ENCODE measurements at regions not wholly inside any gene's neighbourhood (a gene's known extent, or its start where the extent isn't known, plus 50 kb on each side); places are given as distances from the start of the nearest gene placed in this dataset.
A peak's percentile ranks its signal among the peaks of the same experiment; 100 is the strongest.
"Not testable (repeated sequence)": the region's sequence is repeated elsewhere in the genome, so short reads cannot be mapped to it uniquely, and the experiment has no call there.

DNA sequence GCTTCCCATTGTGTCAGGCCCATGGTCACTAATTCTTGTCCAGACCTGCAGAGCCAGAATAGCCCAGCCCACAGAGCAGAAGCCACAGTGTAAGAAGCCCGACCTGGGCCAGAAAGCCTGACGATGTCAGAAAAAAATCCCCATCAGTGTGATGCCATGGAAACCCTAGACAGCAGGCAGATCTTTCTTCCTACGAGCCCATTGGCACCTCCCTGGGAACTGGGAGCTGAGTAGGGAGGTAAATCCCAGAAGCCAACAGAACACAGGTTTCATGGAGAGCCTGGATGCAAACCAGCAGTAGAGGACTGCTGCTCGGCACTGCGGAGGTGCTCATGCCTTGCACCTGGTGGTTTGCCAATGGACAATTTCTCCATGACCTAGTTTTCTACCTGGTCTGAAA lies 82.2 kb upstream of the SLC22A16 start:
- no peak for DNase-seq

DNA sequence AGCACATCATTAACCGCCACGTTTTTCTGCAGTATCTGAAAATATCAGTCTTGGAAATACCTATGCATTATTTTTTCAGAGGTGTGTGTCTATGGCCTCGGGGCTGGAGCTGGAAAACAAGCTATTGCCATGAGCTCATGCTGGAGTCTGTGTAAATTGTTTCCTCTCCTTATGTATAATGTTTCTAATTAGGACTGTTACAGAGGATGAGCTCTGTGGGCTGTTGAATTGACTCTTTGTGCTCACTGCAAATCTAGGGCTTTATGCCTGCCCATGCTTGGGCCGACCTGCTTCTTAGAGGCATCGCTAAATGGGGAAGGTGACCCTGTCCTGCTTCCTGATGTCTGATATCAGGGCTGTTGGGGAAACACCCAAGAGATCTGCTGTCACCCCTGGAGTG lies 80.8 kb upstream of the SLC22A16 start:
- DNase-seq = no peak

DNA sequence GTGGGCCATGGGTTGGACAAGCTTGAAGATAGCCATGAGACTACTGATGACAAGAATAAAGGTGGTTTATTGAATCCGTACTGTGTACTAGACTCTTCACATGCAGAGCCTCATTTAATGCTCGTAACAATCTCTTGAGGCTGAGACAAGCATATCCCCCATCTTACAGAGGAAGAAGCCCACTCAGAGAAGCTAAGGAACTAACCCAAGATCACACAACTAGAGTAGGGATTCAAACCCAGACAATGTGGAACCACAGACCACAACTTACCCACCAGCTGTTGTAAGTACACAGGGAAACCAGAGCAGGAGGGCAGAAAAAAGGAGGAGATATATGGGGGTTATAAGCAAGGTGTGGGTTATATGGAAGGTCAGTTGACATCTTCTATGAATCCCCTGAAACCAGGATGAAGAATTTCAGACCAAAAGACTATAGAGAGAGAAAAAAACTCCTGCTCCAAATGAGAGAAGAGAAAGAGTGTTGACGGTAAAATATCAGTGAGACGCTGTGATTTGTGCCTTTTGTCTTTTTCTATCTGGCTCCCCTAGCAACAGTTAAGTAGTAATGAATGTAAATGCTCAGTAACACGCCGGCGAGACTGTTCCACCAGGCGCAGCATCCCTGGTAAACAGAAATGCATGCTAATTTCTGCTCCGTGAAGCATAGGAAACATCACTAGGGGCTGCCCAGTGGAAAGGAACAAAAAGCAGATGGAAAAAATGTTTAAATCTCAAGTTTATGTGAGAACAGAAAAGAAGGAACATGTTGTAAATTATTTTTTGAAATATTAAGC lies 80.1 kb upstream of the SLC22A16 start:
- no peak for DNase-seq

DNA sequence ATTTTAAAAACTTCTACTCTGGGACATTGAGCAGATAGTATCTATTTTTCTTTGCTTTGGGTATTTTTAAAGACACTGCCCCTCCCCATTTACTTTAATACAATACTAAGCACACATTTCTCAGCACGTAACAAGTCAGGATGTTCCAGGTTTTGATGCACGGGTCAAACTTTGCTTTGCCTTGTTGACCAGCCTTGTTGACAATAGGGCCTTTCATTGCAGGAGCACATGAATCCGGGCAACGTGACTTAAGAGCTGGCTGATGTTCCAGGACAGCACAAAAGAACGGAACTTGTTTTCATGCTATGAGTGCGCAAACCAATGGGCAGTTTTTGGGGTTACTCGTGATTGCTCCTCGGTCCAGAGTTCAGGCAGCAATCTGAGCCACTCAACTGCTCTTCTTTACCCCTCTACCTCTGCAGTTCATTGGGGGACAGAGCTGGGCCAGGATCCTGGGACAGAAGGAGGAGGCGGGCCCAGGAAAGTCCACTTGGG lies 78.6 kb upstream of the SLC22A16 start:
- no peak for DNase-seq

DNA sequence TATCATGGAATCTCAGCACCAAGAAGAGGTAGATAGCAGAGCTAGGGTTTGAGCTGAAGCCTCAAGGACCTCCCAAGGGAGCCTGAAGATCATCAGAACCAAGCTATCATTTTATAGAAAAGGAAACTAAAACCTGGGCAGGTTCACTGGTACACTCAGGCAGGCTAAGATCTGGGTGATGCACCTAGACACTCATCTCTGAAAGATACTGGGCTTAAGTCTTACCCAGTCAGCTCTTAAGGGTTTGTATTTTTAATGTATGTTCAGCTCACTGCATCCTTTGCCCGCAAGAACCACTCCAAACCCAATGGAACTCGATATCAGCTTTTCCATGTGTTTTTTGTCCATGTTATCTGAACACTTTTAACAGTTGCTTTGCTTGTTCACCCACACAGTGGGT lies 78.0 kb upstream of the SLC22A16 start:
- no peak for DNase-seq

DNA sequence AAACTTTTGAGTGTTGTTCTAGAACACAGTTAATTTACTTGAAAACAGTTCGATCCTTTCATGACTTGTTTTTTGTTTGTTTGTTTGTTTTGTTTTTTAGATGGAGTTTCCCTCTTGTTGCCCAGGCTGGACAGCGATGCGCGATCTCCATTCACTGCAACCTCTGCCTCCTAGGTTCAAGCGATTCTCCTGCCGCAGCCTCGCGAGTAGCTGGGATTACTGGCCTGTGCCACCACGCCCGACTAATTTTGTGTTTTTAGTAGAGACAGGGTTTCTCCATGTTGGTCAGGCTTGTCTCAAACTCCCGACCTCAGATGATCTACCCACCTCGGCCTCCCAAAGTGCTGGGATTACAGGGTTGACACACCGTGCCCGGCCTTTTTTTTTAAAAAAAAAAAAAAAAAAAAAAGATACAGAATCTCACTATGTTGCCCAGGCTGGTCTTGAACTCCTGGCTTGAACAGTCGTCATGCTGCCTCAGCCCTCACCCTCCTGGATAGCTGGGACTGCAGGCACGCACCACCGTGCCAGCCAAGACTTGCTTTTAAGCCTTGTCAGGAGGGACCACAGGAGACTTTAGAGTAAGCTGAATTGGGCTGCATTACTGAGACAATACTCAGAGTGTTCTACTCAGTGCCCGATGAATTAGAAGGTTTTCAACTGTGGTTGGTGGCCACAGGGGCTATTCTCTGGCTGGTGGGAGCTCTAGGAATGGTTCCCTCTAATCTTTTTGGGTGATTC lies 76.7 kb upstream of the SLC22A16 start:
- no peak for DNase-seq

DNA sequence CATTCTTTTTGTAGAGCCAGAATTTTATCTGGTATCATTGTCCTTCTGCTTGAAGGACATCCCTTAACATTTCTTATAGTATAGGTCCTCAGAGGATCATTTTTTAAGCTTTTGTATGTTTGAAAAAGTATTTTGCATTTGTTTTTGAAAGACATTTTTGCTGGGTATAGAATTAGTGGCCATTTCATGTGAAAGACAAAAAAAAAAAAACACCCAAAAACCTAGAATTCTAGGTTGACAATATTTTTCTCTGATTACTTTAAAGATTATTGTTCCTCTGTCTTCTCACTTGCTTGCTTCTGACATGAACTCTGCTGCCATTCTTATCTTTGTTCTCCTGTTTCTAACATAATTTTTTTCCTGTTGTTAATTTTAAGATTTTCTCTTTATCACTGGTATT lies 75.7 kb upstream of the SLC22A16 start:
- no peak for DNase-seq

DNA sequence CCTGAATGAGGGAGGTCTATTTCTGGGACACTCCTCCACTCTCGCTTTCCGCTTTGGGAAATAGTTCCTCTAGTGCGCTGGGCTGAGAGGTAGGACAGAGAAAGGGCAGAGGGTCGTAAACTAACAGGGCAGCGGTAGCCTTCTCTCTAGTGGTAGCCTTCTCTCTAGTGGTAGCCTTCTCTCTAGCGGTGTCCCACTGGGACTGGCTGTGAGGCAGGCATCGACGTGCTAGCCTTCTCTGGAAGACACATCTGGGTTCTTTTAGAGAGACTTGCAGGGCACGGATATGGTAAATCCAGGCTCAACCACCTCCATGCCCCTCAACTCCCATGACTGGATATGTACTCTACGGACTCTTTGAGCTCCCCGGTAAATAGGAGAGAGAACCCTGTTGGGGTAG lies 74.7 kb upstream of the SLC22A16 start:
- no peak for DNase-seq

DNA sequence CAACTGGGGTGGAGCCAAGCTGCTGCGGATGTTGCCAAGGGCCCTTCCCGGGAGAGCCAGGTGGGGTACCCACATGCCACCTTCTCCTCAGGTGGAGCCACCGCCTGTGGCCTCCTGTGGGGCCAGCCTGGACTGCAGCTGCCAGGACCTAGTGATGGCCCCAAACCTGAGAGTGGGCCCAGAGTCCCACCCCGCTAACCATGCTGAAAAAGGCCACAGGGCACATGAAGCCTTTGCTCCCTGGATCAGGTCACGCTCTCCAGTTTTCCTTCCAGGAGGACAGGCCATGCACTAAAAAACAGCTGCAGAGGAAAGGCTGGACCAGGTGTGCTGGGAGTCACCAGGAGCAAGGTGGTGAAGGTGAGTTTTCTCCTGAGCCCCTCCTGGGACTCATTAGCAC lies 73.9 kb upstream of the SLC22A16 start:
- DNase-seq = no peak

DNA sequence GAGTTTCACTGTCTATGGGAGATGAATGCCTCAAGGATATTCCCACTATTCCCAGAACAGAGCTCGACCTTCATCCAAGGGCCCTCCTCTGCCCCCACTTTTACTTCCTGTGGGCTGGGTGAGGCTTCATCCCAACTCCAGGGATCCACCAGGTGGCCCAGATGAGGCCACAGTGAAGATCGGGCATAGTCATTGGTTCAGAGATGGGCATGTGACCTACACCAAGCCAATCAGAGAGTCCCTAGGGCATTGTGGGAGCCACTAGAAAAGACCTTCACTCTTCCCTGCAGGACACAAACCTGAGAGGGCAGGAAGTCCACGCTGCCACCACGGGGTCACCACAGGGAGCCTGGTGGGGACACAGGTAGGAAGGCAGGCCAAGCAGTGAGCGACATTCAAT lies 72.9 kb upstream of the SLC22A16 start:
- DNase-seq = no peak

DNA sequence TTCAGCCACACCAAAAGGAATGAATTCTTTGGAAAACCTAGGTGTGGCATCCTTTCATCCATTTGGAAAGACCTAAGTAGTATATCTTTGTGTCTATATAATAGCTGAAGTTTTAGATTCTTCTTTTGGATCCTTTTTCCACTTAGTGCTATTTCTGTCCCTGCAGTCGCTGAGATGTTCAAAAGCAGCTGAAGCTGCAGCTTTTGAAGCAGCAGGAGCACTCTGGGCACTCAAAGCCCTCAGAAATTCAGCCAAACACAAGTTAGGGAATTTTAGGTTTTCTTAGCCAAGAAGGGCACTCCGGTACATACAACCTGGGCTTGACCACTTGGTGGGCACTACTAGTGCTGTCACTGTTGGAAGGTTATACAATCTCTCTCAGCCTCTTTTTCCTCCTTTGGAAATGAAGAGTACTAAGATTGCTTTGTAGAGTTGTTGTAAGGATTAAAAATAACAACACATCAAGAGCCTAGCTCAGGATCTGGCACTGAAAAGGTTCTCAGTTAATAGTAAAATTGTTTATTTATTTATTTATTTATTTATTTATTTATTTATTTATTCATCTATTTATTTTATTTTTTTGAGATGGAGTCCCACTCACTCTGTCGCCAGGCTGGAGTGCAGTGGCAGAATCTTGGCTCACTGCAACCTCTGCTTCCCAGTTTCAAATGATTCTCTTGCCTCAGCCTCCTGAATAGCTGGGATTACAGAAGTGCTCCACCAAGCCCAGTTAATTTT lies 71.9 kb upstream of the SLC22A16 start:
- DNase-seq = no peak

DNA sequence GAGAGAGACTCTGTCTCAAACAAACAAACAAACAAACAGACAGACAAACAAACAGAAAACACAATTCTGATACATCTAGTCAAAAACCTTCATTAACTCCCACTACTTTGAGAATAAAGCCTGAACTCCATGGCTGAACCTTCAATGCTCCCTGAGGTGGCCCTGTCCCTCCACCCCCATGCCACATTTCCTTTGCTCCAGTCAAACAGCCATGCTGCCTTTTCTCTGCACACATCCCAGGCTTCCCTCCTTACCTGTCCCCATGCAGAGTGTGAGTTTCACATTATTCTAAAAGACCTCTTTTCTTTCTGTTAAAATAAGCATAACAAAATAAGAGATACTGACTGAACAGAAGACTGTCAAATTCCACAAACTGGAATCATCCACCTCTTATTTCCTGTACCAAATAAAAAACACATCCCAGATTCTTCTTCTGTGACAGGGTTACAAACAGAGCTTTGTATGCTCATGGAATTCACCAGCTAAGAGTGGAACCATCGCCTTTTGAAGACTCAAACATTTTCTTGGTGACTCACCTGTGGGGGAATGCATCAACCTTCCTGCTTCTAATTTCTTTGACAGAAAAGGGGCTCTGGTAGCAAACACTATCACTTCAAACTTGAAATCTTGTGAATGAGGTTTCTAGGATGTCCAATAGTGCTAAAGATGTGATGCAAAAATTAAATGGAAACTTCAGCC lies 71.0 kb upstream of the SLC22A16 start:
- DNase-seq = no peak

DNA sequence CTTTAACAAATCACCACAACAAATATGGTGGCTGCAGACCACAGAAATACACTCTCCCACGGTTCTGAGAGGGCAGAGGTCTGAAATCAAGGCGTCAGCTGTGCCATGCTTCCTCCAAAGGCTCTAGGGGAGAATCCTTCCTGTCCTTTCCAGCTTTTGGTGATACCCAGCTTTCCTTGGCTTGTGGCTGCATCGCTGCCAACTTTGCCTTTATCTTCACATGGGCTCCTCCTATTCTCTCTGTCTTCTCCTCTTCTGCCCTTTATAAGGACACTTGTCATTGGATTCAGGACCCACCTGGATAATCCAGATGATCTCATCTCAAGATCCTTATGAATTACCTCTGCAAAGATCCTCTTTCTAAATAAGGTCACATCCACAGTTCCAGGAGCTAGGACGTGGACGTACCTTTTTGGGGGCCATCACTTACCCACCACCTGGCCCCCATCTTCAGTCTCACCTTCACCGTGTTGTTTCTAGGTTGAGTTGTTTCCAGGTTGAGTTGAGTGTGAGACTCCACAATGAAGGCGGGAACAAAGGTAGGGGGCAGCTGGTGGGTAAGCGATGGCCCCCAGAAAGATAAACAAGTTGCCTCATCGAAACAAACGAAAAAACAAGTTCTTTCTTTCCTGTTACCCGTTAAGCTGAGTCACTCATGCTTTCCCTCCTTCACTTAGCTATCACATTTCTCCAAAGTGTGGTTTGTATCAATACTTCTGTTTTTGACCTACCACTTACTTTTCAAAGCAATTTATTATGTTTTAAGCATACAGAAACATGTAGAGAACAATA lies 68.9 kb upstream of the SLC22A16 start:
- DNase-seq = no peak

DNA sequence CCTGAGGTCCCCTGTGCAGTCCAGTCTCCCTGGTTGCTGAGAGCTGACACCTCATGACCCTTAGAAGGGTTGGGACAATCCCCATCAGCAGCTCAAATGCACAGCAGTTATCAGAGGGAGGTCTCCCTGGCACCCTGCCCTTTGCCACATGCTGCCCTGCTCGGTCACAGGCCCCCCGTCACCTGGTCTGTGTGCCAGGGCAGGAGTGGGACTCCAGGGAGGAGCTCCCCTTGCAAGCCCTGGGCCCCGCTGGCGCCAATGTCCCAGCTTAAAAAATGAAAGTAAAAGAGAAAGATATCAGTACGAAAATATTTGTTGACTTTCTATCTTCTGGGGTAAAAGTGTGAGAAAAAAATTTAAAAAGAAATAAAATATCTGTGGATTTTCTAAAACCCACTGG lies 68.1 kb upstream of the SLC22A16 start:
- DNase-seq = no peak

DNA sequence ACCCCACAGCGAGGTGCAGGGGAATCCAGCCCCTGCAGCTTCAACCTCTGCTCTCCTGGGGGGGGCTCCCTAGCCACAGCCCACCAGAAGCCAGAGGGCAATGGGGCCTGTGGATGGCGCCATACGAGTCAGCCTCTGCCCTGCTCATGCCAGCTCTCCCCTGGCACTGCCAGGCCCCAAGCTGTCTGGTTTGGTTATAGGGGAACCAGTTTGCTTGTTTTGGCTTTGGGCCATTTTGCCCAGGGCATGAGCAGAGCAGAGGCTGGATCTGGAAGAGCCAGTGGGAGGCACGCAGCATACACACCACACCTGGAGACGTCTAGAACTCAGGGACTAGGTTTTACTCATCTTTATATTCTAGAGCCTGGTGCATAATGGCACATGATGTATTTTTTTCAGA lies 66.7 kb upstream of the SLC22A16 start:
- DNase-seq = peak; percentile 71

DNA sequence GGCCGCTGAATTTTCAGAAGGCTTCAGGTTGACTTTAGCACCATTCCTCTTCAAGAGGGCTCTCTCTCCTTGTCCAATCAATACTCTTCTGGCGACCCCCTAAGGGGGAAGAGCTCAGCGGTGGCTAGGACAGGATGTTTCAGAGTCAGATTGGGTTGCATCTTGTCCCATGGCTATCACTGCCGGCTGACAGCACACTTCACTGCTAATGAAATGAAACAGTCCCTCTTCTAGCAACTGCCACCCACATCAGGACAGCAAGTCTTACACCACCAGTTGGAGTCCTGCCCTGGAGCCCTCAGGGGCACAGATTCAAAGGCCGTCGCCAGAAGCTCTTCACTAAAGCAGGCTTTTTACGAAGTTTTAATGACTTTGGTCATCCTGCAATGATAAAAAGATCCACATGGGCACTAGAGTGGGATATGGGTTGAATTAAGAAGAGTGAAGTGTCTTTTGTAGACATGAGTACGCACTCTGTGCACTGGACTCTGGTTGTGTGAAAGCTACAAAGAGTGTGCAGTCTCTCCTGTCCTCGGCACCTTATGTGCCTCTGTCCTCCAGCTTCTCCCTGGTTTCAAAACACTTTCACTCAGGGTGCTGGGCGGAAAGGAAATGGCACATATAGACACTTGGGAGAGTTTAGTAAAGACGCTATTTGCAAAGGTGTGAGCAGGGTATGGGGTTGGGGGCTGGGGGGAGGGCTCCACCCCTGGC lies 66.1 kb upstream of the SLC22A16 start:
- DNase-seq = no peak

DNA sequence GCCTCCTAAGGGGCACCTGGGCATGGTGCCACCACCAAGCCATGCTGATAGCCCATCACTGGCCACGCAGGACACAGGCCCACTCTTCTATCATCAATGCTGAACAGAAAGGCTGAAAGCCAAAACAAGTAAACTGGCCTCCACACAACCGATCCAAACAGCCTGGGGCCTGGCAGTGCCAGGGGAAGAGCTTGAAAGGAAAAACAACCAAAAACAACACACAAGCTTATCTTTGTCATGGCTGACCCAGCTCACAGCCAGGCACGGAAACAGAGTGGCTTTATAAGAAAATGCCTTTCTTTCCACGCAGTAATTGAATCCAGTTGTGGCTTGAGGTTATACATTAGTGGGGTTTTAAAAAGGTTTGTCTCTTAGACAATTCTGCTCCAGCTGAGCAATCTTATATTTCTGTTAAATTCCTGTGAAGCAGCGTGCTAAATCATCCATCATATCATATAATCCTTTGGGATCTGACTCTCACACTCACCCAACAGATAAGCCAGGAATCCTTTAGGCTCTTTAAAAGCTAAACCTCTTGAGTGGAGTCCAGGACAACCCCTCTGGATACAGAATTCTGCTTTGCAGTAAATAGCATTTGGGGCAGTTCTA lies 65.4 kb upstream of the SLC22A16 start:
- no peak for DNase-seq

DNA sequence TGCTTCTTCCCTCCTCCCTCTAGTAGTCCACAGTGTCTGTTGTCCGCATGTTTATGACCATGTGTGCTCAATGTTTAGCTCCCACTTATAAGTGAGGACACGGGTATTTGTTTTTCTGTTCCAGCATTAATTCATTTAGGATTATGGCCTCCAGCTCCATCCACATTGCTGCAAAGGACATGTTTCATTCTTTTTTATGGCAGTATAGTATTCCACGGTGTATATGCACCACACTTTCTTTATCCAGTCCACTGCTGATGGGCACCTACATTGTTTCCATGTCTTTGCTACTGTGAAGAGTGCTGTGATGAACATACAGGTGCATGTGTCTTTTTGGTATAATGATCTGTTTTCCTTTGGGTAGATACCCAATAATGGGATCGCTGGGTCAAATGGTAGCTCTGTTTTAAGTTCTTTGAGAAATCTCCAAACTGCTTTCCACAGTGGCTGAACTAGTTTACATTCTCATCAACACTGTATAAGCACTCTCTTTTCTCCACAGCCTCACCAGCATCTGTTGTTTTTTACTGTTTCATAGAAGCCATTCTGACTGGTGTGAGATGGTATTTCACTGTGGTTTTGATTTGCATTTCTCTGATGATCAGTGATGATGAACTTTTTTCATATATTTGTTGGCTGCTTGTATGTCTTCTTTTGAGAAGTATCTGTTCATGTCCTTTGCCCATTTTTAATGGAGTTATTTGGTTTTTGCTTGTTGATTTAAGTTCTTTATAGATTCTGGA lies 63.0 kb upstream of the SLC22A16 start:
- DNase-seq = not testable (repeated sequence)

DNA sequence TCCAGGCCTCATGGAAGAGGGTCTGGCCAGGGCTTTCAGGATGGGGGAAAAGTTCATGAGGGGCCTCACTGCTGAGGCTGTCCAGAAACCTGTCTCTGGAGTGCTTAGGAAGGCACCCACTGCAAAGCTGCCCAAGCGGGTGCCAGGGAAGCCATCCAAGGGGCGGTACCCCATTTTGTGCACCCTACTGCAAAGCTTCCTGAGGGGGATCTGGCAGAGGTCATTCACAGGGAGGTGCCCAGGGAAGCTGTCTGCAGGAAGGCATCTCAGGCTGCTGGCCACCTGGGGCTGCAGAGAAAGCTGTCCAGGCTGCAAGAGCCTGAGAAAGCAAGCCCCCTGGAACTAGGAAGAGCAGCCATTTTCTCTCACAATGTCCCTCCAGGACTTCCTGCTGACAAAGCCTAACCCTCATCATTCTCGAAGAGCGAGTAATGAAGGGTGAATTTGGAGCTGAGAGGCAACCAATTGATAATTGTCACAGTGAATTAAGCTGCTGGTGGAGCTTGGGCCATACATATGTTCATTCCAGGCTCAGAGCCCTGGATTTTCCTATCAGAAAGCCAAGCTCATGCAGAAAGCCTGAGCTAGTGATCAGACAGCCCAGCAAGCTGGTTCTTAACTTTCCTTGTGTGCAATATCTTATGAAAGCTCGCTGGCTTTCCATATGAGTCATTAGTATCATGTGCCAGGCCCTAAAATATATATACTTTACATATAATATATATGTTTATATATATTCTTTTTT lies 62.2 kb upstream of the SLC22A16 start:
- no peak for DNase-seq

Measured in NCI-H2029 (cell line).